GM19351 (cell line): ENCODE measurements at regions not wholly inside any gene's neighbourhood (a gene's known extent, or its start where the extent isn't known, plus 50 kb on each side); places are given as distances from the start of the nearest gene placed in this dataset.

Source experiments
- ATAC-seq: cut with Tn5 transposase; IDR thresholded peaks from one replicate; pipeline ENCODE4 v1.9.1; 2021; ENCODE audit warnings: mild to moderate bottlenecking, moderate library complexity; ENCODE audit not compliant: unreplicated experiment

GRCh38 chr18:38402509-38402908 is 836.9 kb upstream of the CELF4 start:
- ATAC-seq: no peak

DNA sequence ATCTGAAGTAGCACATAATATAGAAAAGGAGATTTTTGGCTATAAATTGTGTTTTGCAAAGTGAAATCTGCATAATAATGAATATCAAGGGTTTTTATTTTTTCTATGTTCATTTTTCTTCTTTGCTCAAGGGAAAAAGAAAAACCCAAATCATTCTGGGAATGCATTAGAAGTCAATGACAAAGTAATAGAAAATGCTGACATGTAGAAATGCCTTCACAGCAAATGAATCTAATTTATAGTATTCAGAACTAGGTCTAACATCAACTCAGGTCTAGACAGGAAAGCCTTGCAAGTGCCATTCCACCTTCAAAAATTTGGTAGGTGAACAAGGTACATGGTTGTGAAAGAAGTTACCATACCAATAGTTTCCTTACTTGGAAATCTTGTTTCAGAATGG is 831.5 kb upstream of the CELF4 start:
- ATAC-seq: no peak

DNA sequence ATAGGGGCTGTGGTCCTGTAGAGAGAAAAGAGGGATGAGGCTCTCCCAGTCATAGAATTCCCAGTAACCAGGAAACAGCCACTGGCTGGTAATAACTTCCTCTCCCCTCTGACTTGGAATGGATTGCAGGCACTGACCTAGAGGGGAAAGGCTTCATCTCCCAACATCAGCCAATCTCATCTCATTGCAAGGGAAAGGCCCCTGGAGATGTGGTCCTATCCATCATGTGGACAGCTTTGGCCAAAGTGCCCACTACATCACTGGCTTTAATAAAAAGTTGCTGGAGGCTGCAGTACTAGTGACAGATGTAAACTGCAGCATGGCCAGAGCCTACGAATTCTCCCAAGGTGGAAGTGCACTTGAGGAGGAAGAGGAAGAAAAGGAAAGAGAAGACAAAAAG is 820.5 kb upstream of the CELF4 start:
- no peak for ATAC-seq

GRCh38 chr18:38369772-38370690 is 804.4 kb upstream of the CELF4 start:
- ATAC-seq: peak; percentile 43

GRCh38 chr18:38368886-38369285 is 803.3 kb upstream of the CELF4 start:
- no peak for ATAC-seq

DNA sequence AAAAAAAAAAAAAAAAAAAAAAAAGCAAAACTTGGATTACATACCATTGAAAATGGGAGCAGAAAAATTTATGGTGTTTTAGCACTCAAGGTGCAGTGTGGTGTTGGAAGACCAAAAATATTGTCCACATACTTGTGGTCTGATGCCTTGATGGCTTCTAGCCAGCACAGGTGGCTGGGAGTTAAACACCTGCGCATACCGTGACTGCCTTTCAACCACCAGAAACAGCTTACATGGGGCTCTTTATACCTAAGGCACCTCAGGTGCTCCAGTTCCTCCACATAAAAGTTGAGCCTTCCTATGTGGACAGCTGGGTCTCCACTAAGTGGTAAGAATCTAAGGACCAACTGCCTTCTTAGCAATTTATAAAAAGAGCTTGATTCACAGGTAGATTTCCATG is 802.6 kb upstream of the CELF4 start:
- no peak for ATAC-seq

GRCh38 chr18:38367473-38367872 is 801.9 kb upstream of the CELF4 start:
- ATAC-seq: no peak

GRCh38 chr18:38362286-38362792 is 796.7 kb upstream of the CELF4 start:
- ATAC-seq: no peak

- no peak for ATAC-seq
Observed at GRCh38 chr18:38358805-38359657, 793.4 kb upstream of the CELF4 start.

- ATAC-seq: no peak
Observed at GRCh38 chr18:38353149-38353548, 787.6 kb upstream of the CELF4 start.

DNA sequence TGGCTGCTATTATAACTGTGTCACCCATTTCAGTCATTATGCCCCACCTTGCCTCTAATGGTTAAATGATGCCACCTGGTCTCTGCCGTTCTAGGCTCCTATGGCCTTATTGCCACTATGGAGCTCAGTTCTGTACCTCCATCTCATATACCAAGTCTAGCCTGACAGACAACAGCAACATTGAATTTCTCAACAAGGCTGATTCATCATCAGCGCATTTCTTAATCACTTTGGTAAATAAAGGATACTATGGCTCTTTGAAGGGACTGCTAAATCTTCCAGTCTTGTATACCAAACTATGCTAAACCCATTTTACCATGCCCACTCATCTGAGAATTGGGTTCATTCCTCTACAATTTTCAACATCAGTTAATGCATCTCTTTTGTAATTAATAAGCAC is 784.5 kb upstream of the CELF4 start:
- ATAC-seq: no peak

GRCh38 chr18:38330573-38330972 is 765.0 kb upstream of the CELF4 start:
- no peak for ATAC-seq

DNA sequence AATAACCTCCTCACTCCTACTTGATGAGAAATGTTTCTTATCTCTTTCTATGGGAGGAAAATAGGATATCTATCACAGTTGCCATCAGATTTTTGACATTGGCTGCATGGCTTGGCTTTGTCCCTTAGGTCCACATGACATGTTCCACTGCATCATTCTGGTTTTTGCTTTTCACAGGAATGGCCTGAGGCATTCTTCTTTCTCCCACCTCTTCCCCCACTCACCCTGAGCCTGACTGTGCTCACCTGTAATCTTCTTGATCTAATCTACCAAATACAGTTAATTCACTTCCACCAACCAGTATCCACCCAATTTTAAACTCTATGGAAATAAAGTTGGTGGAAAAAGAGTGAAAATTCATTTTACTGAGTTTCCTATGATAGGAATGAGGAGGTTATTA is 763.5 kb upstream of the CELF4 start:
- no peak for ATAC-seq

DNA sequence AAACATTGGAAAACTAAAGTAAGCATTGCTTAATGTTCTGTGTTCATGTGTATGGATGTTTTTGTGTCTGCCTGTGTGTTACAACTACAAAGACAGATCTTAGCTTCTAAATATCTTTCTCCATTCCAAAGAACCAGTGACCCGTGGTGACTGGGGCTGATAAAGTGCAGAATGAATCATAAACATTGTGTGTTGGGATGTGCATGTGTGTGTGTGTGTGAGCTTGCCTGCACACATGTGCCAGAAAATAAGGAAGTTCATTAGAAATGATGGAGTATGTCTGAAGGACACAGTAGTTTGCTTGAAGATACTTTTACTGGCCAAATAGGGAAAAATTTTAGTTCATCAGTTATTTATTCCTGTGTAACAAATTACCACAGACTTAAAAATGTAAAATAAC is 756.6 kb upstream of the CELF4 start:
- no peak for ATAC-seq

DNA sequence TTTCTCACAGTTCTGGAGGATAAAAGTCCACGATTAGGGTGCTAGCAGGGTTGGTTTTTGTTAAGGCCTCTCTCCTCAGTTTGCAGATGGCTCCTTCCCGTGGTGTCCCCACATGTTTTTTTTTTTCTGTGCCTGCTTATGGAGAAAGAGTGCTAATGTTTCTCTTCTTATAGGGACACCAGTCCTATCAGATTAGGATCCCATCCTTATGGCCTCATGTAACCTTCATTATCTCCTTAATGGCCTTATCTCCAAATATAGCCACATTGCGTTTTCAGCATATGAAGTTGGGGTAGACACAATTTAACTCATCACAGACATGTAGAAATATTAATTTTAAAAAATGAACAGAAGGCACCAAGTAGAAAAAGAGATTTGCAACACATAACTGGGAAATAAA is 755.7 kb upstream of the CELF4 start:
- no peak for ATAC-seq

GRCh38 chr18:38318416-38318815 is 752.8 kb upstream of the CELF4 start:
- no peak for ATAC-seq

- no peak for ATAC-seq
Observed at GRCh38 chr18:38313831-38314230, 748.2 kb upstream of the CELF4 start.

- ATAC-seq: no peak
Observed at GRCh38 chr18:38312532-38312931, 746.9 kb upstream of the CELF4 start.

GRCh38 chr18:38310936-38311335 is 745.3 kb upstream of the CELF4 start:
- ATAC-seq: no peak

DNA sequence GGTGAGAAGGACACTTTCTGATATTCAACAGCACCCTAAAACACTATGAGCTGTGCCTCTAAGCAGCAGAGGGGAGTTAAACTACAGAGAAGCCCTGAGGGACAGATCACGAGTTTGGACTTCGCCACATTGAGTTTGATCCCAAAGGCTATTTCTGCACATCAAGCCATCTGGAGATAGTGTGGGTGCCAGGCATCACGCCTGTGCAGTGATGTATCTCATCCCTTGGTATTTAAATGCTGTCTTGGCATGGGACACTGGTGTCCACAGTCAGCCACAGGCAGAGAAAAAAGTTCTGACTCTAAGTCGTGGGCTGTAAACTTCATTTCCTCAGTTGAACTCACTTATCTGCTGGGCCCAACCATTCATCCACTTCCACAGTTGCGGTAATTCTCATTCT is 742.3 kb upstream of the CELF4 start:
- ATAC-seq: no peak

- ATAC-seq: no peak
Observed at GRCh38 chr18:38305961-38306360, 740.4 kb upstream of the CELF4 start.

DNA sequence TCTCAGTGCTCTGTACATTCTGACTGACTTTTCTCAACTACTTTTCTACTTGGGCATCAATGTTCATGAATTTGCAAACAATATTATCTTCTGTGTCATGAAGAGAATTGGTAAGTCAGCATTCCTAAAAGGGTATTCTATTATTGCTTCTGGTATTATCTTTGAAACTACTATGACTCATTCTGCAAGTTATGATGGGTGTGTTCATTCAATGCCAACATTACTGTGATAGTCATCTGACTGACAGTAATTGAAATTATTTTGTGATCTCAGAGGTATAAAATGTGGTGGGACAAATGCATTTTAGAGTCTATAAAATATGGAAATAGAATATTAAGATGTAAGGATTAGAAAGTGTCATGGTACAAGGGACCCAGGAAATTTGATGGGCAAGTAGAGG is 736.0 kb upstream of the CELF4 start:
- ATAC-seq: no peak
